Stimulated activated CD8-positive, alpha-beta memory T cell treated with anti-CD3 and anti-CD28 coated beads, Interleukin-4, amount 100 ng/mL, for 1 hour (primary cell): ENCODE measurements at regions not wholly inside any gene's neighbourhood (a gene's known extent, or its start where the extent isn't known, plus 50 kb on each side); places are given as distances from the start of the nearest gene placed in this dataset.

Source experiments
- DNase-seq, 2 donors: peaks; one replicate each; pipeline ENCODE4 v3.0.0-alpha.2; 2020; ENCODE audit warnings: low read depth in 2 of 2, low spot score in 1 of 2

GRCh38 chr6:134469702-134470456 is 152.0 kb upstream of the SGK1 start:
- DNase-seq: no peak

- no peak for DNase-seq
Measured at GRCh38 chr6:134468633-134469032, 150.7 kb upstream of the SGK1 start.

- no peak for DNase-seq
Measured at GRCh38 chr6:134467620-134468019, 149.7 kb upstream of the SGK1 start.

DNA sequence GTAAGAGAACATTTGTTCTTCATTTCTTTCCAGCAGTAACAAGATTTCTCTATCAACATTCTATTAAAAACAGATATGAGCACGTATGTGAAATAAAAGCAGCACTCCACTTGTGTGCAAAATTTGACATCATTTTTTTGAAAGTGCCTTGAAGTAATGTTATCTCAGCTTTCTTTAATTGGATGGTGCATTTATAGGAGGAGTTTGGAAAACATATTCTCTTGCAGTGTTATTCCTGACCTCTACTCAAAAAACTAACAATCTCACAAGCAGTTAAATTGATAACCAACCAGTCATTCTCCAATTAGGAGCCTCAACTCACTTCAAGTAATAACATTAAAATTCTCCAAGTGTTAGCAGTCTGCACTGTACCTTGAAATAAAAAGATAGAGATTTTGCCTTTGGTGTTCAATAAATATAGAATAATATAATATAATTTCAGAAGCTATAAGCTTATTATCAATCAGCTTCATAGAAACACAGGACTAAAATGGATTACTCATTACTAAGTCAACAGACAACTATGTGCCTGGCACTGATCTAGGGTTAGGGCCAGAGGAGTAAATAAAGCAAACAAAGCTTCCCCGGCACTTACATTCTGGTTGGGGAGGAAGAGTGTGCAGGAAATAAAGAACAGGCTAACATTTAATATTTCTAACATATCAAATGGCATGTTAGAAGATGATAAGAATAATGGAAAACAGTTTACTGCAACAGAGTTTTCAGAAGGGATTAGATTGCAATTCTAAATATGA is 149.0 kb upstream of the SGK1 start:
- DNase-seq: no peak

GRCh38 chr6:134464690-134465411 is 146.9 kb upstream of the SGK1 start:
- DNase-seq: no peak

DNA sequence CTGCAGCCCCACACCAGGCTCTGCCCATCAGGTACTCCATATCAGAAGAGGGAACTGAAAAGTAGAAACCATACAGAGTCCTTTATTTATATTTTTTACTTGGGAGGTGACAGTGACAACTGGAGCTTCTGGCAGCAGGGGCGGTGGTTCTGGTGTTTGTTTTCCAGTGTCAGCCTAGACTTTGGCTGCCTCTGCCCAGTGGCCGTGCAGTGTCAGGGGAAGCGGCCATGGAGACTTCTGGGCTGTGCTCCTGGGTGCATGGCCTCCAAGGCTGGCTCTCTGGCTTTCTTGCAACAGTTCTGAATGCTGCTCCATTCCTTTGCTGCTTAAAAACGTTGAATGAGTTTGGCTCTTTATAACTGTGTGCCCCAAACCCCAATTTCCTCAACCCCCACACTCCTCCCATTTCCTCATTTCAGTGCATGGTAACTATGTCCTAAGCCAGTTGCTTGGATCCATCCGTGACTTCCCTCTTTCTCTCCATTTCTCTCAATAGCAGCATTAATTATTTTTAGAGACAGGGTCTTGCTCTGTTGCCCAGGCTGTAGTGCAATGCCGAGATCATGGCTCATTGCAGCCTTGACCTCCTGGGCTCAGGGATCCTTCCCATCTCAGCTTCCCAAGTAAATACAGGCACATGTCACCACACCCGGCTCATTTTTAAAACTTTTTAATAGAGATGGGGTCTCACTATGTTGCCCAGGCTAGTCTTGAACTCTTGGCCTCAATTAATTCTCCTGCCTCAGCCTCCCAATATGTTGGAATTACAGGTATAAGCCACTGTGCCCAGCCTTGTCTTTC is 141.1 kb upstream of the SGK1 start:
- DNase-seq: no peak

DNA sequence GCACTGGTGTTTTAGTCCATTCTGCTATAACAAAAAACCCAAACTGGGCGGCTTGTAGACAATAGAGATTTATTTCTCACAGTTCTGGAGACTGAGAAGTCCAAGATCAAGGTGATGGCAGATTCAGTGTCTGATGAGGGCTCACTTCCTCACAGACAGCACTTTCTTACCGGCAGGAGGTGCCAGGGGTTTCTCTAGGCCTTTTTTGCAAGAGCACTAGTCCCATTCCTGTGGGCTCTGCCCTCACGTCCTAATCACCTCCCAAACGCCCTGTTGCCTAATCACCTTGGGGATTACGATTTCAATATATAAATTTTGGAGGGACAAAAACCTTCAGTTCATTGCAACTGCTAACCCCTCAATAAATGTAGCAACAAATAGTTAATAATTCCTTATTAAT is 140.0 kb upstream of the SGK1 start:
- no peak for DNase-seq

- DNase-seq: no peak
Measured at GRCh38 chr6:134456226-134456625, 138.3 kb upstream of the SGK1 start.

DNA sequence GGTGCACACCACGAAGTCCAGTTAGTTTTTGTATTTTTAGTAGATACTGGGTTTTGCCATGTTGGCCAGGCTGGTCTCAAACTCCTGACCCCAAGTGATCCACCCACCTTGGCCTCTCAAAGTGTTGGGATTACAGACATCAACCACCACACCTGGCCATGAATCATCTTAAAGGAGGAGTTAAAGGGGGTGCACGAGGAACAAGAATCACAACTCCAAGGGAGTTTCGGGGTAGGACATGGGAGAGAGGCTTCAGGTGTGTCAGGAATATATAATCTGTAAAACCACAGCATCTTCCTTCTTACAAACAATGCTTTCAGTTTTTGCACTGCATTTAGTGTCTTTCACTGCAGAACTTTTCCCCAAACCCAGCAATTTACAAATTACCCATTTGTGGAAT is 137.4 kb upstream of the SGK1 start:
- DNase-seq: no peak

GRCh38 chr6:134454794-134455193 is 136.9 kb upstream of the SGK1 start:
- DNase-seq: no peak

GRCh38 chr6:134453792-134454510 is 136.0 kb upstream of the SGK1 start:
- DNase-seq: no peak

DNA sequence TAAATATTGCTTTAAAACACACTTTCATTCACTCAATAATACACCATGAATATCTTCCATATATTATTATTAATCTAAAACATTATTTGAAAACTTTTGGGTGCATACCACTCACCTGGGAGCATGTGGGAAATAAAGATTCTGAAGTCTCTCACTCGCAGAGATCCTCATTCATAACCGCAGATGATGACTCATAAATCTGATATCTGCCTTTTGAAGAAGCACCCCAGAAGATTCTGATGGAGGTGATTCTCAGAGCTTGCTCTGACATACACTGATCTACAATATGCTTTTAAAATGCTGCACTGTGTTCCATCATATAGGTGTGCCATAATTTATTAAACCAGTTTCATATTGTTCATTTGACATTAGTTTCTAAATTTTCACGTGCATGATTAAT is 135.0 kb upstream of the SGK1 start:
- DNase-seq: no peak

DNA sequence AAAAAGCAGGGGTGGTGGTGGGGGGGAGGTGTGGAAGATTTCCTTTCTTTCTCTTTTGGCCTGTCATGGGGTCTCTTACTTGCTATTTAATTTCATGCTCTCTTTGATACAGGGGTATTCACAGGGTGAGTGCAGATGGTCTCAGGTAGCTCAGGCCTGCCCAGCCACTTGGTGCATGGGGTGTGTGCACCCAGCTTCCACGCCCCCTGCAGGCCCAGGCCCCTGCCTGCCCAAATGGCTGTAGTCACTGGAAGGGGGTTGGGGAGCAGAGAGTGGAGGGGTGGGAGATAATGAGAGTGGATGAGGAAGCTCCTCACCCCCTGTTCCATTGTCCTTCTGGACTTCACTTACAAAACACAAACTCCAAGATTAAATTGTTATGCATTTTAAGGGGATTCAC is 133.6 kb upstream of the SGK1 start:
- no peak for DNase-seq

DNA sequence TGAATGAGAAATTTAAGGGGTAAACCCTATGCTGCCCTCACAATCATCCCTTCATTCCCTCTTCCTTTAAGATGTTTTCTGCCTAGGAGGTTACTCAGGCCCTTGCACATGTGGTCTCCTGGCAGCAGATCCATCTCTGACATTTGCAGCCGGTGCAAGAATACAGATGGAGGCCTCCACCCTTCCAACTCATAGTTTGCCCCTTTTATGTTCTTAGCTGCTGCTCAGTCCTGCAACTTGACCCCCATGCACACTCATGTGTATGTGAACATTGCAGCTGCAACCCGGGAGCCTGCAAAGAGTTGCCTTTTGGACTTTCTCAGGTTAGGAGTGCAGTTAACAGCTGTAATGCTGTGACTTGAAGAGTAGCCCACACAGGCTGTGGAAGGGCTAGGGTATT is 131.9 kb upstream of the SGK1 start:
- DNase-seq: no peak

- no peak for DNase-seq
Measured at GRCh38 chr6:134449004-134449403, 131.1 kb upstream of the SGK1 start.

DNA sequence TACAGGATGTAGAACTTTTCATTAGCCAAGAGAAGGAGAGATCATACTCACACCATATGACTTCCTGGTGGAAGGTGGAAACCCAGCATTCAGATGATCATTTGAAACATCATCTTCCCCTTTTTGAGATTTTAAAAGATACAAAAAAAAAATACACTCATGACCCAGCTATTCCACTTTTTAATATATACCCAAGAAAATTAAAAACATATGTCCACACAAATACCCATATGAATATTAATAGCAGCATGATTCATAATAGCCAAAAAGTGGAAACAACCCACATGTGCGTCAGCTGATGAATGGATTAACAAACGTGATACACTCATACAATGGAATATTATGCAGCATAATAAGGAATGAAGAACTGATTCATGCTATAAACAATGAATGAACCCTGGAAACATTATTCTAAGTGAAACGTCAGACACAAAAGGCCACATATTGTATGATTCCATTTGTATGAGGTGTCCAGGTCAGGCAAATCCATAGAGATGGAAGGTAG is 130.0 kb upstream of the SGK1 start:
- DNase-seq: no peak

DNA sequence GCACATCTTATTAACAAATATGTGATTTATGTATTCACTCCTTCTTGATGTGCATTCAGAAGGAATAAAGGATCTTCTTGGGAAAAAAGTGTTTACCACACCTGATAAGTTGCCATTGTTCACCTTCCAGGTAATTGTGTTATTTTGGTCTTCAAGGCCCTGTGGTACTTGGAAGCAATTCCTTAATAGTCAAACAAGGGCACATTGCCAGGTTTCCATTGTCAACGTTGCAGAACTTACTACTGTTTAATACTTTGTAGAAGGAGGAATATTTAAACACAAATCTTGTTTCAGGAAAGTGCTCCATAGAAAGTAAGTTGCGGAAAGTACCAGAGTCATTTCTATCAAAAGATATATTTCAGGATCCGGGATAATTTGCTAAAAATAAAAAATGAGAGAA is 129.5 kb upstream of the SGK1 start:
- DNase-seq: no peak

GRCh38 chr6:134446896-134447295 is 129.0 kb upstream of the SGK1 start:
- no peak for DNase-seq

DNA sequence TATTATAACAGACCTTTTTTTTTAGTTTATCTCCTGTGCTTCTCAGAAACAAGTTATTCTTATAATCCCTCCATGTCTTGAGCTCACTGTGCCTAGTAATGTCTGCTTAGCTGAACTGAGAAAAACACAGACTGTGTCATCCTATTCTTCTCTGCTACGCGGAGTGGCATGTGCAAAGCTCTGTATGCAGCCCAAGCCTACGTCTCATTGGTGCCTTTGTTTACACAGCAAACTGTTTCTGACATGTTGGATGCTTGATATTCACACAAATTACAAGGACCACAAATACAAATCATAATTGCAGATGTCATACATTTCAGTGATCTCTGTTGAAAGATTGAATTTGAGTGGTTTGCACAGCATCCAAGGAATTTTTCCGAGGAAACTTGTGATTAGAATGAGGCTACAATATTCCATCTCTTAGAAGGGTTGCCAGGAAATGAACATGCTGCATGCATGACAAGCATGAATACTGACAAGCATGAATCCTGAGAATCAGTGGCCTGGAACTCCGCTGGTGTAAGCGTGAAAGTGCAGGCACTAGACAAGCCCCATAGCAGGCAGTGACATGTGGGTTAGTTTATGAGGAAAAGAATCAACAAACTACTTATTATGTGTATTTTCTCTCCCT is 128.4 kb upstream of the SGK1 start:
- DNase-seq: no peak

GRCh38 chr6:134443009-134443408 is 125.1 kb upstream of the SGK1 start:
- no peak for DNase-seq
